Left lung (tissue), 4 donors: ENCODE measurements at regions not wholly inside any gene's neighbourhood (a gene's known extent, or its start where the extent isn't known, plus 50 kb on each side); places are given as distances from the start of the nearest gene placed in this dataset.

Source experiments
- ATAC-seq: fragments of 200-7000 bp; cut with Tn5 transposase; one replicate; pipeline ENCODE4 v1.9.1; 2020; ENCODE audit warnings: moderate library complexity
- DNase-seq, 4 donors: peaks; one replicate each; pipeline ENCODE4 v3.0.0-alpha.2; 2013 to 2020
- H3K27ac ChIP-seq, 2 donors: fragments of 200-600 bp; sonication (generic) in 1 of 2; one replicate each; pipeline versions ENCODE4 v1.5.0 to v1.8.0; 2020 to 2021
- H3K27me3 ChIP-seq, 2 donors: fragments of 200-600 bp; sonication (generic) in 1 of 2; one replicate each; pipeline versions ENCODE4 v1.5.0 to v1.8.0; 2020 to 2021
- H3K36me3 ChIP-seq, 2 donors: fragments of 200-600 bp; sonication (generic) in 1 of 2; one replicate each; pipeline versions ENCODE4 v1.5.0 to v1.8.0; 2020 to 2021
- H3K4me1 ChIP-seq, 2 donors: fragments of 200-600 bp; one replicate each; pipeline ENCODE4 v1.8.0; 2021
- H3K4me3 ChIP-seq, 2 donors: fragments of 200-600 bp; sonication (generic) in 1 of 2; one replicate each; pipeline versions ENCODE4 v1.5.0 to v1.8.0; 2020 to 2021; ENCODE audit warnings: mild to moderate bottlenecking in 1 of 2
- H3K9me3 ChIP-seq, 2 donors: fragments of 200-600 bp; sonication (generic) in 1 of 2; one replicate each; pipeline versions ENCODE4 v1.5.0 to v1.8.0; 2020 to 2021
- intact Hi-C, 2 donors: fragments of 100-400 bp; cut with DNase I; formaldehyde crosslinking; loops; one replicate each; pipeline versions ENCODE4 v1.11.2 to v1.14.2; 2022
- TF ChIP-seq, protein P1 (sequence below), 2 donors: fragments of 200-600 bp; sonication (generic) in 1 of 2; IDR thresholded peaks; one replicate each; pipeline versions ENCODE4 v1.5.0 to v1.8.0; 2021; ENCODE audit warnings: antibody characterized with exemption in 2 of 2
- donor health status: DM: no; HTN: yes; CAD: no.
- donor health status: DM: no; HTN: no; CAD: no.

DNA sequence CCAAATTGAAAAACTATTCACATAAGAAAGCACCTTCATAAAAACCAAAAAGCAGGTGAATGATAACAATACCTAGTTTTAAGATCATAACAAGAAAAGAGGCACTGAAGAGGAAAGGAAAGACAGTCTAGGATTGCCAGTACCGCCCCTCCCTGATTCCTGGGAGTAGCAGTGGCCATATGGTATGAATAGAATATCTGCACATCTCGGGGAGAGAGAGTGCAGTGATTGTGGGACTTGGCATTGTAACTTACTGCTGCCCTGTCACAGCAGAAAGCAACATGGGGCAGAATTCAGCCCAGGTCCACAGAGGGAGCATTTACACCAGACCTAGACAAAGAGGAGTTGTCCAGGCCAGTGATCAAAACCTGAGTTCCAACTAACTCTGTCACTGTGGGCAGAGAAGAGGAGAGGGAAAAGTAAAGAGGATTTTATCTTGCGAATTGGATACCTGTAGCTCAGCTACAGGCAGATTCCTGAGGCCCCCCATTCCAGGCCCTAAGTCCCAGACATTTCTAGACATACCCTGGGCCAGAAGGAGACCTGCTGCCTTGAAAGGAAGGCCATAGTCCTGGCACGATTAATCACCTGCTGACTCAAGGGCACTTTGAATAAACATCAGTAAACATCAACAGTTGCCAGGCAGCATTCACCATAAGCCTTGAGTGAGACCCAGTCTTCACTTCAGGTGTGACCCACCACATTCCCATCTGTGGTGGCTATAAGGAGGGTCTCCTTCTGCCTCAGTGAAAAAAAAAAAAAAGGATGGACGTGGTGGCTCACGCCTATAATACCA lies 397.5 kb downstream of the TGFB2 start:
- Histone ChIP-seq H3K36me3 (no peaks in the 10 kb centered on the region), H3K4me3 (no peak overlapping the region), H3K27ac (no peak overlapping the region), H3K4me1 (no peaks in the 10 kb centered on the region), H3K9me3 (peaks cover 0 to 15% of the 10 kb centered on the region in 2 donors), H3K27me3 (no peaks in the 10 kb centered on the region)
- TF ChIP-seq, protein P1, sequence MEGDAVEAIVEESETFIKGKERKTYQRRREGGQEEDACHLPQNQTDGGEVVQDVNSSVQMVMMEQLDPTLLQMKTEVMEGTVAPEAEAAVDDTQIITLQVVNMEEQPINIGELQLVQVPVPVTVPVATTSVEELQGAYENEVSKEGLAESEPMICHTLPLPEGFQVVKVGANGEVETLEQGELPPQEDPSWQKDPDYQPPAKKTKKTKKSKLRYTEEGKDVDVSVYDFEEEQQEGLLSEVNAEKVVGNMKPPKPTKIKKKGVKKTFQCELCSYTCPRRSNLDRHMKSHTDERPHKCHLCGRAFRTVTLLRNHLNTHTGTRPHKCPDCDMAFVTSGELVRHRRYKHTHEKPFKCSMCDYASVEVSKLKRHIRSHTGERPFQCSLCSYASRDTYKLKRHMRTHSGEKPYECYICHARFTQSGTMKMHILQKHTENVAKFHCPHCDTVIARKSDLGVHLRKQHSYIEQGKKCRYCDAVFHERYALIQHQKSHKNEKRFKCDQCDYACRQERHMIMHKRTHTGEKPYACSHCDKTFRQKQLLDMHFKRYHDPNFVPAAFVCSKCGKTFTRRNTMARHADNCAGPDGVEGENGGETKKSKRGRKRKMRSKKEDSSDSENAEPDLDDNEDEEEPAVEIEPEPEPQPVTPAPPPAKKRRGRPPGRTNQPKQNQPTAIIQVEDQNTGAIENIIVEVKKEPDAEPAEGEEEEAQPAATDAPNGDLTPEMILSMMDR (IDR thresholded peaks at IDR 0.05), result no peak
- DNase-seq (no peak), ATAC-seq (no peak)
- intact Hi-C loops, result no loop called here

DNA sequence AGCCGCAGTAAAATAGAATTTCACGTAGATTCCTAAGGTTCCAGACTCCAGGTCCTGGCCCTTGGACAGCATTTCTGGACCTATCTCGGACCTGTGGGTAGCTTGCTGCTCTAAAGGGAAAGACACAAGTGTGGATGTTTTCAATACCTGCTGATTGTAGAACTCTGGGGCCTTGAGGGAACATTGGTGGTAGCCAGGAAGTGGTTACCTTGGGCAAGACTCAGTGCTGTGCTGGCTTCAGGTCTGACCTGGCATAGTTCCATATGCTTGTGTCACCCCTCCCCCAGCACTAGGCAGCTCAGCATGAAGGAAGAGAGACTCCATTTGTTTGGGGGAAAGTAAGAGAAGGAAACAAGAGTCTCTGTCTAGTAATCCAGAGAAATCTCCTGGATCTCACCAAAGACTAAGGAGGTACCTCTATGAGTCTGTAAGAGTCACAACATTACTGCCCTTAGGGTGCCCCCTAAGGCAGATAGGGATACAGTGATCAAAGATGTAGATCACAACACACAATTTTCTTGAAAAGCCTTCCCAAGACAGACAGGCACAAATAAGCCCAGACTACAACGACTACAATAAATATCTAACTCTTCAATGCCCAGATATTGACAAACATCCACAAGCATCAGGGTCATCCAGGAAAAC lies 398.8 kb downstream of the TGFB2 start:
- H3K27me3 ChIP-seq, result no peaks in the 10 kb centered on the region
- no peak for DNase-seq
- intact Hi-C loops, result no loop called here
- H3K4me1 ChIP-seq, result no peaks in the 10 kb centered on the region
- no peak overlapping the region for H3K27ac ChIP-seq
- TF ChIP-seq, protein P1 (IDR thresholded peaks at IDR 0.05), result no peak
- H3K36me3 ChIP-seq, result no peaks in the 10 kb centered on the region
- H3K4me3 ChIP-seq, result no peak overlapping the region
- peaks cover 0 to 18% of the 10 kb centered on the region in 2 donors for H3K9me3 ChIP-seq
- ATAC-seq, result no peak

DNA sequence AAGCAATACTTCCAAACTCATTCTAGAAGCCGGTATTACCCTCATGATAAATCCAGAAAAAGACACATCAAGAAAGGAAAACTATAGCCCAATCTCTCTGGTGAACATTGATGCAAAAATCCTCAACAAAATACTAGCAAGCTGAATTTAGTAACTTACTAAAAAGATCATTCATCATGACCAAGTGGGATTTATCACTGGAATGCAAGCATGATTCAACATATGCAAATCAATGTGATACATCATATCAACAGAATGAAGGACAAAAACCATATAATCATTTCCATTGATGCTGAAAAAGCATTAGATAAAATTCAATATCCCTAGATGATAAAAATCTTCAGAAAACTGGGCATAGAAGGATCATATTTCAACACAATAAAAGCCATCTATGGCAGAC lies 402.9 kb downstream of the TGFB2 start:
- TF ChIP-seq, protein P1 (IDR thresholded peaks at IDR 0.05), result no peak
- DNase-seq (no peak), ATAC-seq (no peak)
- H3K36me3 ChIP-seq, result no peaks in the 10 kb centered on the region
- peaks cover 0 to 22% of the 10 kb centered on the region in 2 donors for H3K9me3 ChIP-seq
- H3K4me1 ChIP-seq, result no peaks in the 10 kb centered on the region
- no peaks in the 10 kb centered on the region for H3K27me3 ChIP-seq
- intact Hi-C loops, result no loop called here
- H3K27ac ChIP-seq, result no peak overlapping the region
- H3K4me3 ChIP-seq, result no peak overlapping the region

DNA sequence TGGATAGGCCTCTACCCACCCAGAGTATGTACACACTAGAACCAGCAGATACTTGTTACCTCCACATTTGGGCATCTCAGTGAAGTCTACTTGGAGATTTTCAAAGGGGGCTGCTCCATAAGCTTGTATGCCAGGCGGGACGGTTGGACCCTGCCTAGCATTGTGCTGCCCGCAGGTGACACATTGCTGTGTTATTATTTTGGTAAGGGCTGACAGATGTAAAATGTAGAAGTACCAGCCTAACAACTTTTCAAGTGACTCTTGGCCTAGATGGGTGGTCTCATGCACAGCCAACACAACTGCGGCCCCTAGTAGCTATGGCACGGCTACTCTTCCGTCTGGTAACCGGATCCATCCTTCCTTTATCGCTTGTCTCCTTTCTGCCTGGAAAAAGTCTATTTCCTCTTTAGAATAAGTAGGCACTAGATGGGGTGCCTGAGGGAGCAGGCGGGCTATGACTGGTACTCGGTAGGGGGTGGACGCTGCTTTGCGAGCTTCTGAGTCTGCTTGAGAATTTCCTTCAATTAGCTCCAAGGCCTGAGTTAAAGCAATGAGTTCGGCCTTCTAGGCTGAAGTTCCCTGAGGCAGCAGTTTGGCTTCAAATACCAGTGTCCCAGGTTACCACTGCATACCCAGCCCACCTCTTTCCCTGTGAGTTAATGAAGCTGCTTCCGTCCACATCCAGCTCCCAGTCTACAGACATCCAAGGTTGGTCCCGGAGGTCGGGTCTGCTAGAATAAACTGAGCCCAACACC lies 405.3 kb downstream of the TGFB2 start:
- TF ChIP-seq, protein P1 (IDR thresholded peaks at IDR 0.05), result no peak
- ATAC-seq, result no peak
- Histone ChIP-seq H3K4me3 (no peak overlapping the region), H3K27ac (no peak overlapping the region), H3K27me3 (no peaks in the 10 kb centered on the region), H3K4me1 (no peaks in the 10 kb centered on the region), H3K9me3 (peaks cover 0 to 16% of the 10 kb centered on the region in 2 donors), H3K36me3 (no peaks in the 10 kb centered on the region)
- no peak for DNase-seq
- intact Hi-C loops, result no loop called here
